Stimulated activated CD8-positive, alpha-beta memory T cell treated with anti-CD3 and anti-CD28 coated beads, Interleukin-4, amount 100 ng/mL, for 4 hours (primary cell): ENCODE measurements at regions not wholly inside any gene's neighbourhood (a gene's known extent, or its start where the extent isn't known, plus 50 kb on each side); places are given as distances from the start of the nearest gene placed in this dataset.

Experiments
- DNase-seq, 2 donors: peaks; one replicate each; pipeline ENCODE4 v3.0.0-alpha.2; 2020; ENCODE audit warnings: low read depth in 2 of 2, low spot score in 1 of 2

DNA sequence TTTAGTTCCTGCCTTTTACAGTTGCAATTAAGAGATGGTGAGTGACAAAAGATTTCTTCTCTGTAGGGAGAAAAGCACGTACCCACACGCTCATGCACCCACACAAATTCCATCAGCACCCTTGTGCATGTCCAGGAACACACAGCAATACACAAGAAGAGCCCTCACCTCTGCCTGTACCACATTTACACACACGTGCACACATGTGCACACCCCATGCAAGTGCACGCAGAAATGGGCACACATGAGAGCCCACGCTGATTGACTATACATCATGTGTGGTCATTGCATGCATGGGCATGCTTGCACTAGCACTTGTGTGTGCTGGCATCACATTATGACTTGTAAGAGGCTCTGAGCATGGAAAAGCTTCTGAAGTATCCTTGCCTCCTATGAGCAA, 70.5 kb downstream of the SERPINA3 start:
- DNase-seq, result no peak

DNA sequence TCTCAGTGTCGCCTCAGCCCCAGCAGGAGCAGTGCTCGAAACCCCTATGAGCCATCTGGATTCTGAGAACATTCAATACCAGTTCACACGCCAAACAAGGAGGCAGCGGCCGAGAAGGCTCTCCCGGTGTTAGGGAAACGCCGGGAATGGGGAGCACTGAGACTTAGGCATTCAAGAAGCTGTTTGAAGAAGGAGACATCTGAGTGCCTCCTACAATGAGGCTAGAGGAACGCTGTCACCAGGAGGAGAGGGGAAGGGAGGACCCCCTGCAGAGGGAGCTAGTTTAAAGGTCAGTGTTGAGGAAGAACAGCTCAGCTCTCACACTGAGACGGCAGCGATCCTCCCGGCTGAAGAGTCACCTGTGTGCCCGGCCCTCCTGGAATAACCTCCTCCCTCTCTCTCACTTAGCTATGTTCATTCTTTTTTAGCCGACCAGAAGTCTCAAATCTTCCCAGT, 69.9 kb downstream of the SERPINA3 start:
- DNase-seq, result no peak

DNA sequence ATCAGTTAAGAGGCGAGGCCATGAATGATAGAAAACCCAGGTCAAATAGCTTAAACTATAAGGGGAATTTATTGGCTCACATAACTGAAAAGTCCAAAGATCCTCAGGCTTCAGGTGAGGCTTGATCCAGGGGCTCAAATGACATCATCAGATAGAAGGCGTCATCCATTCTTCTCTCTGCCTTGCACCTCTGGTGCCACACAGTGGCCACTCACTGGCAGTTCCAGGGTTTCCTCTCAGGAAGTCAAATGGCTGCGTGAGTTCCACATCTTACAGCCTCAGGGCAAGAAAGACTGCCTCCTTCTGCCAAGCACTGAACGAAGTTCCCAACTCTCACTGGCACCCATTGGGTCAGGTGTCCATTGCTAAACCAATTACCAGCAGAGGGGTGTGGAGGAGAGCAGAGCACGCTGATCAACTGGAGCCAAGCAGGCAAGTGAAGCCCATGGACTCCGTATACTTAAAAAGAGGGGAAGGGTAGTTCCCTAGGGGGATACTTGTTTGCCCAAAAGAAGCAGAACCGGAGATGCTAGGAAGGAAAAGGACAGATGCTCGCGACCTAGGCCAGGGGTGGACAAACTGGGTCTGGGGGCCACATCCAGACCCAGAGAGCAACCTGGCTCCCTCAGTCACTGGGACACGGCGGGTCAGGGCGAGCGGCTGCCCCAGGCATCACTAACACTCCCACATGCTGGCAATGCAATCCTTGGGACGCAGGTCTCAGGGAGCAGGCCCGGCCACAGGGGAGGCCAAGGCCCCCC, 69.3 kb downstream of the SERPINA3 start:
- no peak for DNase-seq

DNA sequence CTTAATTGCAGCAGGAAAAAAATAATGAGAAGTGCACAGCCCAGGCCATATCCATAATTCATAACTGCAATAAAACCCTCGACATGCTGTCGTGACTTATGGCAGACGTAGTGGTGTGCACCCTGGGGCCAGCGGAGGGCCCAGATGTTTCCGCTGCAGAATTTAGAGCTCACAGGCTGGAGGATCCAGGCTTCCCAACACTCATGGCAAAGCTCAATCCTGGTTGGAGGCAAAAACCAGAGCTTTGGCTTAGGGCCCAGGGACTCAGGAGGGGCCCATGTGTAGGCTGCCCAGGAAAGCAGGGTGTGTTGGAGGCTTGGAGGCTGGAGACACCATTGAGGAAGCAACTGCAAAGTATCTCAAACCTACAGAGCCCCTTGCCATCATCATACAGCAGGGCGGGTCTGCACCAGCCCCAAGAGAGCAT, 68.7 kb downstream of the SERPINA3 start:
- no peak for DNase-seq

DNA sequence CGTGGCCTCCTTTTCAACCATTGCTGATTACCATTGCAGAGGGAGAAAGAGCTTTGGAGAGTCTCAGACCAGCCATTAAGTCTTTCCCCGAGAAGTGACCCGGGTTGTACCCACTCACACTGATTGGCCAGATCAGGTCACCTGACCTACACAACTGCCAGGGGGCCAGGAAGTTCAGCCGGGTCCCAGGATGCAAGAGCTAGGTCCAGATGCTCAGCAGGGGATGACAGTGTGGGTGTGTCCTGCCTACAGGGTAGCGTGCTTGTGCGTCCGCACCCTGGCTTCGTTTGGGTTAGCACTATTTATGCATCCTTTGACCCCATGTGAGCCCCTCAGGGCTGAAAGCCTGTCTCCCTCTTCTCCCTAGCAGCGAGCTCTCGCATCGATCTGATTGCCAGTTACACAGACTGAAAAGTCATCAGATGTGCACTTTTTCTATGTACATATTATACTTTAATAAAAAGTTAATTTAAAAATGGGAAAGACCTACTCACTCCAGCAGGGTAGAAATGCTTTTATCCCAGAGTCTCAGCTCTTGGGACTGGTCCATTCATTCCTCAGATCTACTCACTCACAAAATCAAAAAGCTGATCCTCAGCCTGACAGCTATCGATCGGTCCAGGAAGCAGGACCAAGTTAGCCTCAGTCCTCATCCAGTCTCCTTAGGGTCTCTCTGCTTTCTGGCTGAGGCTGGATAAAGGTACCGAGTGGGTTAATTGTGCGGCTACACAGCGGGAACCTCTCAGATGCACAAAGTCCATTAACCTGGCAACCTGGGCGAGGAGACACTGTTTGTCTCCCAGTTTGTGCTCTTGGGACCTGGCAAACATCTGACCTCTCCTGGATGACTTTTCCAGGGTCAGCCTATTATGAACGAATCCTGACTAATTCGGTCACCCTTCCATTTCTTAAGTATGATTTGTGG, 68.0 kb downstream of the SERPINA3 start:
- no peak for DNase-seq

DNA sequence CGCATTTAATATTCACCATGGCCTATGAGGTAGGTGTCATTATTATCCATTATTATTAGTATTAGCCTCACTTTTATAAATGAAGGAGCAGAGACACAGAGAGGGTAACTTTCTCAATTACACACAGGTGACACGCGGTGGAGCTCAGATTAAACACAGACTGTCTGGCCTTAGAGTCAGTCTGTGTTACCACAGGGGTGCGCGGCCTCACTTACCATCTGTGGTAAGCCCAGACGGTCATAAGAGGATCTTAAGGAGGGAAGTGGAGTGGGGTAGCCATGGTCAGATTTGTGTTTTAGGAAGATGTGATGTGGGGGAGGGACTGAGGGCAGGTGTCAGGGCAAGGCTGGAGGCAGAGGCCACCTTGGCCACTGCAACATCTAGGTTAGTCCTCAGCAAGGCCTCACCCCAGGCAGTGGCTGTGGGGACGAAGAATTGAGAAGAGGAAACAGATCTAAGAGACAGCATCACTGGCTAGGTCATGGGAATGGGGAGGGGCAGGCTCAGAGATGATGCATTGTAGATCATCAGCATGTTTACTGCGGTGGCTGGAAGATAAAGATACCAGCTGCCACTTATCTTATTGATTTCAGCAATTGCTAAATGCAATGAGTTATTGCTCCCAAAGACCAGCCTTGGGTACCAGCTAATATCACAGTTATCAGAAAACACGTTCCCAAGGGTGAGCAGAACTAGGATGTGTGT, 67.1 kb downstream of the SERPINA3 start:
- DNase-seq, result no peak

DNA sequence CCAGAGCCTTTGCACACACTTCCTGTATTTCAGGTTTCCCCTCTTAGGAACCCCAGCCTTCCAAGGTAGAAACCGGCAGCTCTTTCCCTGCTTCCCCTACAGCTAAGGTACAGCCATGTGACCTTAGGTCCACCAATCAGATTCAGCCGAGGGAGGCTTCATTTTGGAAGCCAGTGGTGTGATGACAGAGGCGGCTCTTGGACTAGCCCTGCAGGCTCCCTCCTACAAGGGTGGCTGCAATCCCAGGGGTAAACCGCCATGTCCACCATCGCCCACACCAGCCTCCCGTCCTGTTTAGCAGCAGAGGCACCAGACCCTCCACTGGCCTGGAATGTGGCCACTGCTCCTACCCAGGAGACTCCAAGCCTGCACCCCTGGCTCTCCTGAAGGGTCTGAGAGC, 65.6 kb downstream of the SERPINA3 start:
- no peak for DNase-seq

DNA sequence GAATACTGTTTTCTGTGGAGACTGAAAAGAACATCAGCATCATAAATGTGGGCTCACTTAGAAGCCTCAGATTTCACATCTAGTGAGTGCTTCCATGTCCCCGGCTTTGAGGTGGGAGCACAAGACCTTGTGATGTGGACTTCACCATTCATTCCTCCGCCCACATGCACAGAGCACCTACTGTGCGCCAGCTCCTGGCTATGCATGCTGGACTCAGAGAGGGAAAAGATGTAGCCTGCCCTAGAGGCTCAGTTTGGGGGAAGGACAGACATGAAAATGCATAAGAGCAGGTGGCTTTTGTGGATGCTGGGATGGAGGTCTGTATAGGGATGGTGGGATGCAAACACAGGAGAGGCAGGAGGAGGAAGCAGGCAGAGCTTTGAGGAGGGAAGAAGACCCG, 65.0 kb downstream of the SERPINA3 start:
- no peak for DNase-seq

DNA sequence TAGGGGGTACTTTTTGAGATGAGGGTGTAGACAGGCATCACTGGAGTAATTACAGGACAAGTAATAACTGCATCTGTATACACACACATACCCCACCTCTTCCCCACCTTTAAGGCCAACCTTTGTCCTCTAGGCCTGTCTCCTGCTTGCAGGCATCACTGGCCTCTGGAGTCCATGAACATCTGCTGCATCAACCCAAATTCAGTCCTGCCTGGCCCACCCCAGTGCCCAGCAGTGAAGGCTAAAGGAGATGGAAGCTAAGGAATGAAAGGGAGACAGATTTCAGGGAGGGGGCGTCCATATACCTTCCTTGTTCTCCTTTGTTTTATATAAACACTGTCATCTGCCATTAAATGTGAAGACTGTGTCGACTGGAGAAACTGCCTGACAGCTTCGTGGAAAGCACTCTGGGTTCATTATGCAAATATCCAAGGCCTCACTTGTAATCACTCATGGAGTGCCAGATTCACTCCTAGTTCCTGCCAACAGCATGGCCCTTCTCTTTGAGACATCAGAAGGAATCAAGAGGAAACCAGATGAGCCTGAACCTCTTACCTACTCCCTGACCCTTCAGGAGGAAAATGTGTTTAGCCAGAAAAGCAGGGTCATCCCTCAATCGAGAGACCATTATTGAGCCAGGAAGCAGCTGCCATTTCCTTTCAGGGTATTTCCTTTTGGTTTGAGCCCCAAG, 64.4 kb downstream of the SERPINA3 start:
- no peak for DNase-seq

DNA sequence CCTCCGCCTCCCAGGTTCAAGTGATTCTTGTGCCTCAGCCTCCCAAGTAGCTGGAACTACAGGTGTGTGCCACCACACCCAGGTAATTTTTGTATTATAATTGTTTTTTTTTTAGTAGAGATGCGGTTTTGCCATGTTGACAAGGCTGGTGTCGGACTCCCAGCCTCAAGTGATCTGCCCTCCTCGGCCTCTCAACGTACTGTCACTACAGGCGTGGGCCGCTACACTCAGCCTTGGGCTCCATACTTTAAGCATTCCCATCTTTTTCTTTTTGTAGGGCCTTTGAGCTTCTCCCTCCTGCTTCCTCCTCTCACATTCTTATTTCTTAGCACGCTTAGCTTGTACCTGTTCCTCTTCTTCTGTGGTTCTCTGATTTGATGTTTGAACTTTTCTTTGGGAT, 62.8 kb downstream of the SERPINA3 start:
- DNase-seq, result no peak

DNA sequence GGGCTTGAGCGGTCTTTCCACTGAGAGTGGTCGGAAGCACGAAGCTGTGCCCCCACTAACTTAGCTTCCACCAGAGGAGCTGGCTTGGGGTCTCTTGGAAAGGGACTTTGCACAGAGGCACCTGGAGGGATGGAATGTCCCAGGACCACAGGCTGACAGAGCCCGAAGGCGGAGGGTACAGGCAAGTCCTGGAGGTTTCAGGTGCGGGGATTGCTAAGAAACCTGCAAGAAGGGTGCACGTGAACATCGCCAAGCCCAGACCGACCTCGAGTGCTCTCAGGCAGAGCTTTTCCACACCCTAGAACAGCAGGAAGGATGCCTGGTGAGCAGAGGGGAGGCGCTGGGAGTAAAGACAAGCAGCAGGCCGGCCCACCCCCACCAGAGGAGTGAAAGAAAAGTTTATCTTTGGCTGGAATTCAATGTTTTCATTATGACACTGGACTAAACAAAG, 61.6 kb downstream of the SERPINA3 start:
- DNase-seq, result no peak
